DLD1 (cell line): ENCODE measurements at regions not wholly inside any gene's neighbourhood (a gene's known extent, or its start where the extent isn't known, plus 50 kb on each side); places are given as distances from the start of the nearest gene placed in this dataset.

ENCODE experiments used
- in situ Hi-C: cut with HindIII; loops from 2 replicates; pipeline ENCODE4 v1.10.0; 2017; ENCODE audit warnings: low sequenced_read_pairs

DNA sequence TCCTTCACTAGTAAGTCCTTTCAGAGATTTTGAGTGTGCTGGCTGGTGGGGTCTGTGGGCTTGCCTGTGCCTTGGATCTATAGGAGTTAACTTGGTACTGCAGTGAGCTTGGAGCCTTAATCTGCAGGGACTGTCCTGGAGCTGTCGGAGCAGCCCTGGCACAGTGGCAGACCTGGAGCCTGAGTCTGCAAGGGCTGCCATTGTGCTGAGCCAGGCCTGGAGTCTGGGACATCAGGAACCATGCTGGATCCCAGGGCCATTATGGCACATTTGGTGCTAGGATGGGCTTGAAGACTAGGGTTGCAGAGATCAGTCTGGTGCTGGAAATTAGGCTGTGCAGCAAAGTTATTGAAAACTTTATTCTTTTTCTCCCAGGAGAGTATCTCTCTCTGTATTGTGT, 665.4 kb downstream of the METTL15 start:
- in situ Hi-C loops: no loop called here

DNA sequence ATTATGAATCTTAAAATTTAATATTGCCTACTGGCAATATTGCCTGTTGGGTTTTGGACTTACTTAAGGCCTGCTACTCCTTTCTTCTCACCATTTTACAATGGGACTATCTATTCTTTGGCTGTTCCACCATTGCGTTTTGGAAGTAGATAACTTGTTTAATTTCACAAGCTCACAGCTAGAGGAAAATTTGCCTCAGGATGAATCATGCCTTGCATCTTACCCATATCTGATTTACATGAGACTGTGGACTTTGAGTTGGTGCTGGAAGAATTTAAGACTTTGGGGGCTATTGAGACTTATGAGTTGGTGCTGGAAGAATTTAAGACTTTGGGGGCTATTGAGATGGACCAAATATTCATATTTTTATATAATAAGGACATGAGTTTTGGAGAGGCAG, 662.6 kb downstream of the METTL15 start:
- in situ Hi-C loops: no loop called here

DNA sequence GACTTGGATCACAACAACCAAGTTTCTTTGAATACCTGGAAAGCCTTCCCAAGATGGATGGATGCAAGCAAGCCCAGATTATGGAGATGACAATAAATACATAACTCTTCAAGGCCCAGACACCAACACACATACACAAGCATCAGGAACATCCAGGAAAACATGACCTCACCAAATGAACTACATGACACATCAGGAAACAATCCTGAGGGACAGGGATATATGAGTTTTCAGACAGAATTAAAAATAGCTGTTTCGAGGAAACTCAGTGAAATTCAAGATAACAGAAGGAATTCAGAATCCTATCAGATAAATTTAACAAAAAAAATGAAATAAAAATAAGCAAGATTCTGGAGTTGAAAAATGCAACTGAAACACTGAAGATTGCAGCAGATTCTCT, 659.4 kb downstream of the METTL15 start:
- in situ Hi-C loops: no loop called here

DNA sequence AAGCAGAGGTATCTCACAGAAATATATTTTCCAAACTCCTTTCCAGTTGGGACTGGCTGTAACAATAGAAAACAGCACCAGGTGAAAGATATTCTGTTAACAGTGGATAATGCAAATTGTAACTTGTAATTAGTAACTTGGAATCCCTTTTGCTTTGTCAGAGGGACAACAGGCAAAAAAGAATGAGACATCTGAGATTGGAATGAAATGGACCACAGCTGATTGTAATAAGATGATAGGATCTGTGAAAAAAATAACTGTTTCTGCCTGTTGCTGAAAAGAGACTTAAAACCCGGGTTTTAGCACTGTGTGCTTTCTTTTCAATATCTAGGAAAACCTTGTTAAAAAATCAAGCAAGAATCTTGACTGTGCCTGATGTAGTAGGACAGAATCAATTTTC, 655.7 kb downstream of the METTL15 start:
- in situ Hi-C loops: no loop called here

DNA sequence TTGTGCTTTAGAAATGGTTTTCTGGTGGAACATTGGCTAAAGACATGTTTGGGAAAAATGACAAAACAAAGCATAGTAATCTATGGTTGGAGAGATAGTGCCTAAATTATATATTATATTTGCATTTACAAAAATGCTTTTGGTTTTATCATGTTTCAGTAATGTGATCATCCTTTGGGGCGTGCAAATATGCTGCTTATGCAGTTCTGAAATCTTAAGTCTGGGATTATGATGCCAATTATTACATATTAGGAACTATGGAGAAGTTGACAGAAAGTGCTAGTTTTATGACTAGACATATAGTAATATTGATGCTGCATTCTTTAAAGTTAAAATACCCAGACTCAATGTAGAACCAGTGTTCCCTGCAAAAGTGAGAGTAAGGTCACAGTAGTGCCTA, 655.0 kb downstream of the METTL15 start:
- in situ Hi-C loops: no loop called here

DNA sequence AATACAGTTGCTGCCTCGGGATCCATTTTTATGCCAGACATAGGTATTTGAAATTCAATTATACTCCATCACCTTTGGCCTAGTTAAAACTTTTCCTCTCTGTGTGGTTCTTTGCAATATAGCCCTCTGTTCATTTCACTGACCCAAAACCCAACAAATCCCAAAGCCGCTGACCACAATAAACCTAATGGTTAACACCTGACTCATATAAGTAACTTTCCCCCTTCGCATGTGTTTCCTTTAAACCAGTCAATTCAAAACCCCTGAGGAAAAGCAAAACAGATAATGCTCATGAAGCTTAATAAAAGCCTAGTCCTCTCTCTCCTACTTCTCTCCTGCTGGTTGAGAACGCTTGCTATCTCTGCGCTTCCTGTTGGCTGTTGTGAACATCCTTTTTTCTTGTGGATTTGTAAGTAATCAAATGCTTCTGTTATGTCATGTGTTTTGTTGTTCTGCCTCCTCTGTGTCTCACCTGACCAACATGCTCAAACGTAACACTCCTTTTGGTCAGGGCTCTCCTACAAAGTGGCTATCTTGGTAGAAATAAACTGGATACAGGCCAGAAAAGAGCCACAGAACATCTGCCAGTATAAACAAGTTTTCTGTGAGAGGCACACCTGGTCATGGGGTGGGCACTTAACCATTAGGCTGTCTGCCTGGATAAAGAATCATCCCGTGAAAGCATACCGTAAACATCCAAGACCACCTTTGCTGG, 652.6 kb downstream of the METTL15 start:
- in situ Hi-C loops: no loop called here

DNA sequence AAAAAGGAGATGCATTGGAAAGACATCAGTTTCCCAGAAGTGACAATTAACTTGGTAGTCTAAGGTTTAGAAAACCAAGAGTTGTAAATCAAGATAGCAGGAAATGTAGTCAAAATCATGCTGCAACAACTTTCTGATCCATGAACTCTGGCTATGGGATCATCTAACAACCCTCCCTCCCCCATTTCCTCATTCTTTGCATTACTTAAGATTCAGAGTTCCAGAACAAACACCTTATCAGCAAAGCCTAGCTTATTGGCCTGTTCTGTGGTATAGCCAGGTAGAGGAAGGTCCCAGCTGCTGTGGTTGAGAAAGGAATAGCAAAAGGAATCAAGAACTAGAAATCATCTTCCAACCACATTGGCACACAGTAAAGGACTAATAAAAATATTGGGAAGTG, 651.1 kb downstream of the METTL15 start:
- in situ Hi-C loops: no loop called here

DNA sequence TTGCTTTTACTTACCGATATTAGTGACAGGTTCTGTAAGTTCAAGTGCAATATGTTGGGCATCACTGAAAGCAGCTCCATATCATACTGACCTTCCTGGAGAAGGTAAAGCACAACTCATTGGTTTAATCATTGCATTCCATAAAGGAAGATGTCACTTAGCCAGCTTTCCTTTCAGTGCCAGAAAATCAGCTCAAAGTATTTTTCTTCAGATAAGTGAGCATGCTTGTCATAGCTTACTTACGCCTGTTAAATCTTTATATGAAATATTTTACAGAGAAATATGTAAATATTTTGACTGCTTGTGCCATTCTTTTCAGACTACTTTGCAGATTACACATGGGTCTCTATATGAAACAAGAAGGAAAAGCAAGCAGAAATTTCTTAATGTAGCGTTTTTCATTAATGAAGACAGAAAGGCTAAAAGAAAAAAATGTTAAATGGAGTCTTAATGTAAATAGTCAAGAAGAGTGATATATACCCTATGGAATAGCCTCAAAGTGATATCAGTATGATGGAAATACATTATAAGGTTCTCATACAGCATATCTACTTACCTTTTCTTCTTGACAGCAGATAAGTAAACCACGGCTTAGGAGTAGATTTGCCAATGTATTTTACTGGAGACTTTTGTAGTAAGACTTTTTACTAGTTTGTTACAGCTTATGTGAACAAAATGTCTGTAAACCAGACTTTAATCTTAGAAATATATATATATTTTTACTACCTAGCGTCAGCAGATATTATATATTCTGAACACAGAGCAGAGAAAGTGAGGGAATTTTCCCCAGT, 649.7 kb downstream of the METTL15 start:
- in situ Hi-C loops: no loop called here

DNA sequence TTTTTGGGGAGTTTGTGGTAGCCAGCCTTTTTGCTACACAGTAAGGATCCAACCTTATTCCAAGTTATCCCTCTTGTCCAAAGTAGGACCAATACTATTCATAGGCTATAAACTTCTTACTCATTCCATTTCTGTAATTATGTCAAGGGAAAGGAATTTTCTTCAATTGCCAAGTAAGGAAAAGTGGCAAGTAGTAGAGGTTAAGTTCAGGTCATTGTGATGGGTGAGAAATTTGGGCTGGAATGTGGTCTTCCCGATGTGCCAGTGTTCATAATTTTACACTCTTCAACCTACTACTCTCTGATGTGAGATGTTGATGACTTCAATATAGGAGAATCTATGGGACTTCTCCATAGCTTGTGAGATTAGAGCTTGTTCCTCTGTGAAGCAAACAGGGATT, 648.8 kb downstream of the METTL15 start:
- in situ Hi-C loops: no loop called here

DNA sequence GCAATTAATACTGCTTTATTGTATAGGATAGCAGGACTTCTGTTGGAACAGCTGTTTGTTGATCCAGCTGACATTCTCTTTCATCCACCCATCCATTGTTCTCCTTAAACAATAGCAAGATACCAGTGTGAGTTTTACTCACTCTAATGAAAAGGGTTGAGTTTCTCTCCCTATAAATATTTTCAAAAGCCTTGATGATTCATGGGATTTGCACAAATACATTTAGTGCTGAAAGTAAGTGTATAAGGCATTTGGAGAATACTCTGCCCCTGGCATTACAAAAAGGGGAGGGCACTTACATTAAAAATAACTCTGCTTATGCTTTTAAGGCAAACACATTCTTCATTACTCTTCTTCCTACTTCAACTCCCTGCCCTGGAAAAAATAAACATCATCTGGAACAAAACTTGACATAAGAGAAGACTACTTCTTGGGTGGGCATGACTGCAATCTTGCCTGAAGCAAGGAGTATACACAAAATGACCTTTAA, 634.9 kb downstream of the METTL15 start:
- in situ Hi-C loops: no loop called here

DNA sequence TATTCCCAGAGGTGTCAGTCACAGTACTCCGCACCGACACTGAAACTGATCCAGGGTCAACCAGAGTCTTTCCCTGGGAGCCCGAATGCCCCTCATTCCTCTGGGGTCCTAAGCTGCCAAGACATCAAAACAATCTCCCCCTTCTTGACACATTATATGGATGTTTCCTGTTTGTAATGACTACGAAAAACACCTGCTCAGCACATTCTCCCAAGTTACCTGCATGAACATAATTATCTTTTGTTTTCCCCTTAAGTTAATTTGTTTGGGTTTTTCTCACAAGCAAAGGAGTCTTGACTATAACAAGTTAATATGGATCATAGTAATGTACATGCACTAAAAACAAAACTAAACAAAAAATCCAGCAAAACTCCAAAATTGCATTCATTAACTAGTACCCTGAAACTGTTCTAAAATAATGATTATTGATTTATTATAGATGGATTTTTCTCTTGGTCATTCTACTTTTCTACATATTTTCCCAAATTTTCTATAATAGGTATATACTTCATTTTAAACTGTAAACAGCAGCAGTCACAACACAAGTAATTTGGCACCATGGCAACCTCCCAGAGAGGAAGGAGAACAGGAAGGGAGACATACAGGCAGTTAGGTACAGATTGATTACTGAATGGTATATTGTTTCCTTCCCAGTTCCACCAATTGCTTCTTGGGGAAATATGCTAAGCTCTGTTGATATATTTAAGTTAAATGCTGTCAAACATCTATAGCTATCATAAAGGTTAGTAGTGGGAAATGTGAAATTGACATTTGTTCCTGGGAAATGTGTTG, 631.5 kb downstream of the METTL15 start:
- in situ Hi-C loops: no loop called here

DNA sequence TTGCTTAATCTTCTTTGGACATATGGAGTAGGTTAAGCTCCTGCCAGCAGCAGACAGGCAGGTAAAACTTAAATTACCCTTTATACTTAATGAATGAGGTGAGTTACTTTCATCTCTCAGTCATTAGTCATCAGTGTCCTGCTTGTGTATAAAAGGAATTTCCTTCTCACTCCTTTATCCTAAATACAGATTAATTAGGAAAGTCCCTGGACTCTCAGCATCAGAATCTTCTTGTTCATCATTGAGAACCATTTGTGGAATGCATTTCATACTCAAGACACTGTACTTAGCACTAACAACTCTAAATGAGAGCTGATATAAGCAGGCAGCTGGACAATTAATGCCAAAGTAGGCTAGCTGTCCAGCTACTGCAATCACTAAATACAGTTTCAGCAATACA, 630.4 kb downstream of the METTL15 start:
- in situ Hi-C loops: no loop called here

DNA sequence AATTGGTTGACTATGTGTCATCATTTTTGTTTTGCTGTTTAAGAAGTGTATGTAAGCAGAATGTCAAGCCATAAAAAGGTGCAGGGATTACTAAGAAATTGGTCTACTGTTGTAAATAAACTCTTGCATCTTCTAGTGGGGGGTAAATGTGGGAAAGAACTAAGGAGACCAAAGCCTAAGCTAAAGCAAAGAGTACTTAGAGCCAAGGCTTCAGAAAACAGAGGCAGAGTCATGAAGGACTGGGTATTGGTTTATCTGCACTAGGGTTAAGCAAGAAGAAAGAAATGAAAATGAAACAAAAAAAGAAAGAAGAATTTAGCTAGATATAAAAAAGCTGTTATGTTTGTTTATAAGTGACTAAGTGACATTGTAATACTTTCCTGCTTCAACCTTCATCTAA, 628.1 kb downstream of the METTL15 start:
- in situ Hi-C loops: no loop called here

DNA sequence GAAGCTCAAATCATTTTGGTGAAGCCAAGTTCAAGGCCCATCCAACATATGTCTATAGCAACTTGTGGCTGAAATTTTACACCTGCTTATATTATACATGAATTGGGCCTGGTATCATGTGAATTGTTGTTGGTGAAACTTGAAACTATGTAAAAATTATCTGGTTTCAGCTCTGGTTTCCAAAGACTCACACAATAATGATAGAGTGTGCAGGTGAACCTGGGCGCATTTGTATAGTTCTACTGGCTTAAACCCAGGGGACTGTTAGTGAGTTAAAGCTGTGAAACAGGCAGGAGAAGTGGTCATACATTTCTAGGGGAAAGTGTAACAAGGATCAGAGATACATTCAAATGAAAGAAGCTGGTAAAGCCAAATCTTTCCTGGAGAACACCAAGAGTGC, 627.3 kb downstream of the METTL15 start:
- in situ Hi-C loops: no loop called here

DNA sequence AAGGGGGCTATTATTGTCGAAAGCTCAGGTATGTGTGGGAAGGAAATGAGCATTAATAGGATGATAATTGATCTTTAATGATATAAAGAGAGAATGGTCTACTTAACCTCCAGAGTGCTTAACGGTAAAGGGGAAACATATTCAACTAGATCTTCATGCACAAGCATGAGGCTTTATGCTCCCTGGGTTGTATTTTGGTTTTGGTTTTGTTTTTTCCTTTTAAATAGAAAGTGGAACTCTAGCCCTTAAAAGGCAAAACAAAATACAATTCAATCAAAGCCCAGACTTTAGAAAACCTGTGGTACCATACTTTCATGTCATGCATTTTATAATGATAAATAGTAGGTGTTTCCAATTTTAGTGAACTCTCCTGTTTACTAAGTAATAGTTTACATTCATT, 622.7 kb downstream of the METTL15 start:
- in situ Hi-C loops: no loop called here

DNA sequence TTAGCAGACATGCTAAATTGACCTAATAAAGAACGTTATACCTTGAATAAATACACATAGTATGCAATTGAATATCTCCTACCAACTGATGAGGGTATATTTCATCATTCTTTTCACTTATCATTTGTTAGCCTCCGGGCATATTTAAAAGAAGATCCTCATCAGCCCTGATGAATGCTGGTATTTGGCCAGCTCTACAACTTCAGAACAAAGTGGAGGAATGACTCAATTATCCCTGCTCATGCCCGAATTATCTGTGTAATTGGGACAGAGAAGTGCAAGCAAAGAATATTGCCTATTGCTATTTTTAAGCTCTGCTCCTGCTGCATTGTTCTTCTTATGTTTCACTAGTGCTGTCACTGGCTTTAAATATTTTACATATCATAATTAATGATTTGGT, 622.1 kb downstream of the METTL15 start:
- in situ Hi-C loops: no loop called here

DNA sequence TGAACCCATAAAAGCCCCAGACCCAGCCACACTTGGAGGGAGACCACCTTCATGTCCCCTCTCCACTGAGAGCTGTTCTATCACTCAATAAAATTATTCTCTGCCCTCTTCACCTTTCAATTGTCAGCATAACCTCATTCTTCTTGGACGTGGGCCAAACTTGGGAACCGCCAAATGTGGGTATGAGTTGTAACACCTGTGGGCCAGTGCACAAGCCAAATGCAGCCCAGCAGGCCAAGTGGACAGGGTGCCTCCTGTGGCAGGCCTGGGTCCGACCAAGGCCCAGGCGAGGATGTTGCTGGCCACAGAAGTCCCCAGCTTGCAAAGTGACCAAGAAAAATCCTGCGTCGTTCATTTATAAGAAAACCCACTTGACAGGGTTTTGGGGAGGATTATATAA, 621.2 kb downstream of the METTL15 start:
- in situ Hi-C loops: no loop called here

DNA sequence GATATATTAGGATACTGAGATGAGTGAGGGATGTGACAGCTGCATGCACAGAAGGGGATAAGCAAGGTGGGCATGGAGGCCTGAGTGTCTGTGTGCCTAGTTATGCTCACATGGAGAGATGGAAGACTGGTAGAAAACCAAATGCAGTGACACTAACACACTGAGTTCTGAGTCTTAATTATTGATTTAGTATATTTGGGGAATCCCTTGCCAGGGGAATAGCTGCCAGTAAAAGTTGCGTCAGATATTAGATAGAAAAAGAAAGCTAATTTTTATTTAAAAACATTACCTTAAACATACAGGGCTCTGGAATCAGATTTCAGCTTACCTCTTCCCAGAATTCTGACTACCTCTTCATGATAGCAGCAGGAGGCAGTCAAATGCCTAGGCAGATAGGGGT, 620.5 kb downstream of the METTL15 start:
- in situ Hi-C loops: no loop called here

DNA sequence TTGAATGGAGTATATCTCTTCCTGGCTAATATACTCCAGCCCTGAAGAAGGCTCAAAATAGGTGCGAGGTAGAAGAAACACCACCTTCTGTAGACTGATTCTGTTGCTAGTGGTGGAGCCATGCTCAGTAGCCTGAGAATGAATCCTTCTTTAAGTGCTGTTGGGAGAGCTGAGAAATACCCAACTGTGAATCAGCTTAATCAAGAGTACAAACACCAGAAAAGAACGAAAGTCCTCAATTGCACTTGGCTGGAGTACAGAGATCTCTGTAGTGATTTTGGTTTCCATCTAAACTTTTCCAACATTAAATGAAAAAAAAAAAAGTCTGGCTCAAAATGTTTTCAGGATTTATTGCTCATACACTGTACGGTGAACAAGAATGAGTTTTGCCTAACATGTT, 619.1 kb downstream of the METTL15 start:
- in situ Hi-C loops: no loop called here

DNA sequence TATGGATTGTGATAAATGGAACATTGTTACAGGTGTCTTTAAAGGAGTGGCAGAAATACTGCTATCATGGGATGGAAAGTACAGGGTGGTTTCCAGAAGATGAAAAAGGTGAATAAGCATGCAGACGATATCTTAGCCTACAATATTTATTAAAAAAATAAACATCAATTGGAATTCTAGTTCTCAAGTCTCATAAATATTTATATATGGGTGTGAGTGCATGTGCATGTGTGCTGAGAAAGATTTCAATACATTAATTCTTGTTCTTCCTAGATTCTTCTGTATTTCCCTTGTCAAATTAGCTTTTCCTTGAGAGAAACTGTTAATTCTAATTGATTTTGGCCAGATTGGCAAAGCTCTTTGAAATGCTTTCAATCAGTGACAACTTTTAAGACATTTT, 618.2 kb downstream of the METTL15 start:
- in situ Hi-C loops: no loop called here

DNA sequence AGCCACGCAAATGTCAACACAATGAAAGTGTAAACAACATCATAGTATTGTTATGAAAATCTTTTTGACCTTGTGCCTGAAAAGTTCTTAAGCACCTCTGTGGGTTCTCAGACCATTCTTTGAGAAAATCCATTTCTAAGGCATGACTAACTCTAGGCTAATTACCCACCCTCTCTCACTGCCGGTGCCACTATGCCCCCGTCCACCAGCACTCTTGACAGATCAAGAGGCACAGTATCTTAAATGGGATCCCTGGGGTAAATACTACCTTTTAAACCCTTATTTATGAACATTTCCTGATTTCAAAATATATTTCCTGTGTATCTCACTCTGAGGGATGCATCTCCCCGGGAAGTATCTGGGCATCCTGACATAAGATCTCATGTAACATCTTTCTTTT, 607.5 kb downstream of the METTL15 start:
- in situ Hi-C loops: no loop called here

DNA sequence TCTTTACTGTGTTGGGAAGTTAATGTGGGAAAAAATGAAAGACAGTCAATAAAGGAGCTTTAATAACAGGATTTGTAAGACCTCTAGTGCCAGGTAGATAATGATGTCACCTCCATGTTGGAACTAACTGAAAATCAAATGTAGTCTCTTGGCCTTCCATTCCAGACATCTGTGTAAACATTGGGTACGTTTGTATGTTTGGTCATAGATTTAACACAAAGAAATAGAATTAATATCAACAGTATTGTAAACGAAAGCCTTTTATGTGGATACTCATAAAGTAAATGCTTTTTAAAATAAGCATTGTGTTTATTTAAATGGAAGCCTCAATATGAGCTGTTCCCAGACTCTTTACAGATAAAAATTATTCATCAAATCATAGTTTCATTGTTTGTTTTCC, 605.7 kb downstream of the METTL15 start:
- in situ Hi-C loops: no loop called here
